Ramos (cell line): ENCODE measurements at regions not wholly inside any gene's neighbourhood (a gene's known extent, or its start where the extent isn't known, plus 50 kb on each side); places are given as distances from the start of the nearest gene placed in this dataset.

ENCODE experiments used
- in situ Hi-C: fragments of 300-500 bp; cut with MboI; formaldehyde crosslinking; loops from one replicate; pipeline ENCODE4 v1.14.3; 2022; ENCODE audit warnings: low sequenced_read_pairs; ENCODE audit not compliant: unreplicated experiment

GRCh38 chr5:18967637-18968036, 1020.4 kb downstream of the CDH18 start:
- in situ Hi-C loops: no loop called here

GRCh38 chr5:18968966-18969365, 1019.0 kb downstream of the CDH18 start:
- in situ Hi-C loops: no loop called here

GRCh38 chr5:18970000-18970399, 1018.0 kb downstream of the CDH18 start:
- in situ Hi-C loops: no loop called here

- in situ Hi-C loops: no loop called here
Observed at GRCh38 chr5:18972177-18972576, 1015.8 kb downstream of the CDH18 start.

- in situ Hi-C loops: no loop called here
Observed at GRCh38 chr5:18975624-18976023, 1012.4 kb downstream of the CDH18 start.

- in situ Hi-C loops: no loop called here
Observed at GRCh38 chr5:18977880-18978279, 1010.1 kb downstream of the CDH18 start.

- in situ Hi-C loops: no loop called here
Observed at GRCh38 chr5:18984559-18985080, 1003.4 kb downstream of the CDH18 start.

GRCh38 chr5:18985171-18985758, 1002.7 kb downstream of the CDH18 start:
- in situ Hi-C loops: no loop called here

- in situ Hi-C loops: no loop called here
Observed at GRCh38 chr5:18987101-18987500, 1000.9 kb downstream of the CDH18 start.

GRCh38 chr5:18990852-18991251, 997.1 kb downstream of the CDH18 start:
- in situ Hi-C loops: no loop called here

- in situ Hi-C loops: no loop called here
Observed at GRCh38 chr5:18992264-18992663, 995.7 kb downstream of the CDH18 start.

- in situ Hi-C loops: no loop called here
Observed at GRCh38 chr5:18999478-18999877, 988.5 kb downstream of the CDH18 start.

GRCh38 chr5:19001054-19001453, 986.9 kb downstream of the CDH18 start:
- in situ Hi-C loops: no loop called here

GRCh38 chr5:19001539-19001938, 986.5 kb downstream of the CDH18 start:
- in situ Hi-C loops: no loop called here

- in situ Hi-C loops: no loop called here
Observed at GRCh38 chr5:19002111-19002510, 985.9 kb downstream of the CDH18 start.

GRCh38 chr5:19018822-19019221, 969.2 kb downstream of the CDH18 start:
- in situ Hi-C loops: no loop called here

- in situ Hi-C loops: no loop called here
Observed at GRCh38 chr5:19031491-19031890, 956.5 kb downstream of the CDH18 start.

- in situ Hi-C loops: no loop called here
Observed at GRCh38 chr5:19035816-19036215, 952.2 kb downstream of the CDH18 start.

- in situ Hi-C loops: no loop called here
Observed at GRCh38 chr5:19042106-19042505, 945.9 kb downstream of the CDH18 start.

- in situ Hi-C loops: no loop called here
Observed at GRCh38 chr5:19044311-19044710, 943.7 kb downstream of the CDH18 start.

- in situ Hi-C loops: no loop called here
Observed at GRCh38 chr5:19044931-19045695, 942.9 kb downstream of the CDH18 start.

GRCh38 chr5:19047277-19047676, 940.7 kb downstream of the CDH18 start:
- in situ Hi-C loops: no loop called here
